Sigmoid colon (tissue), 4 donors: ENCODE measurements at regions not wholly inside any gene's neighbourhood (a gene's known extent, or its start where the extent isn't known, plus 50 kb on each side); places are given as distances from the start of the nearest gene placed in this dataset.

Experiments
- EP300 ChIP-seq, 4 donors: sonication (generic); formaldehyde crosslinking; IDR thresholded peaks; one replicate each; pipeline ENCODE4 v1.6.1; 2017; ENCODE audit warnings: antibody characterized with exemption in 4 of 4
- POLR2A ChIP-seq, 2 donors: fragments of 450-650 bp; IDR thresholded peaks; one replicate each; pipeline ENCODE4 v1.6.1; 2016; ENCODE audit warnings: antibody characterized with exemption in 2 of 2, mild to moderate bottlenecking in 2 of 2, moderate library complexity in 2 of 2
- POLR2AphosphoS5 ChIP-seq, 4 donors: sonication (generic); formaldehyde crosslinking; IDR thresholded peaks; one replicate each; pipeline ENCODE4 v1.6.1; 2017; ENCODE audit warnings: antibody characterized with exemption in 4 of 4
- TF ChIP-seq, protein P1 (sequence below), 4 experiments: fragments of 450-650 bp in 3 of 4; fragments of 200-600 bp in 1 of 4; IDR thresholded peaks; one replicate each; pipeline ENCODE4 v1.5.1; 2016 to 2019; ENCODE audit warnings: antibody characterized with exemption in 4 of 4, mild to moderate bottlenecking in 3 of 4, moderate library complexity in 2 of 4

DNA sequence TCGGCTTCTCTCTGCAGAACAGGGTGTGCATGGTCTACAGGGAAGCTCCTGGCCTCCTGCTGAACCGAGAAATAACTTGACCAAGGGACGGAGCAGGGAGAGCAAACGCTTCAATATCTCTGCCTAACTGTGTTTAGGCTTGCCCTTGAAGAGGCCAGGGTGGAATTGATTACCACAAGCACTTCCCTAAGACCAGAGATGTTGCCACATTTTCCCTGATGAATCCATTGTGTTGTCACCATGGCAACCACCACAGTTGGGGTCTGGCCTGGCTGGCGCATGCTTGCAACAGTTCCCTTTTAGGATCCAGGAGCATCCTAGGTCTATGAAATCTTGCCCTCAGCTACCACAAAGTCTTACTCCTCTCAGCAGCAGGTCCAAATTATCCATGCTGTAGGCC is 213.5 kb upstream of the SULF2 start:
- TF ChIP-seq, protein P1, sequence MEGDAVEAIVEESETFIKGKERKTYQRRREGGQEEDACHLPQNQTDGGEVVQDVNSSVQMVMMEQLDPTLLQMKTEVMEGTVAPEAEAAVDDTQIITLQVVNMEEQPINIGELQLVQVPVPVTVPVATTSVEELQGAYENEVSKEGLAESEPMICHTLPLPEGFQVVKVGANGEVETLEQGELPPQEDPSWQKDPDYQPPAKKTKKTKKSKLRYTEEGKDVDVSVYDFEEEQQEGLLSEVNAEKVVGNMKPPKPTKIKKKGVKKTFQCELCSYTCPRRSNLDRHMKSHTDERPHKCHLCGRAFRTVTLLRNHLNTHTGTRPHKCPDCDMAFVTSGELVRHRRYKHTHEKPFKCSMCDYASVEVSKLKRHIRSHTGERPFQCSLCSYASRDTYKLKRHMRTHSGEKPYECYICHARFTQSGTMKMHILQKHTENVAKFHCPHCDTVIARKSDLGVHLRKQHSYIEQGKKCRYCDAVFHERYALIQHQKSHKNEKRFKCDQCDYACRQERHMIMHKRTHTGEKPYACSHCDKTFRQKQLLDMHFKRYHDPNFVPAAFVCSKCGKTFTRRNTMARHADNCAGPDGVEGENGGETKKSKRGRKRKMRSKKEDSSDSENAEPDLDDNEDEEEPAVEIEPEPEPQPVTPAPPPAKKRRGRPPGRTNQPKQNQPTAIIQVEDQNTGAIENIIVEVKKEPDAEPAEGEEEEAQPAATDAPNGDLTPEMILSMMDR (IDR thresholded peaks at IDR 0.05): no peak
- no peak for TF ChIP-seq POLR2A (IDR thresholded peaks at IDR 0.05)
- TF ChIP-seq POLR2AphosphoS5 (IDR thresholded peaks at IDR 0.05): no peak
- no peak for TF ChIP-seq EP300 (IDR thresholded peaks at IDR 0.05)
